NCI-H2107 (cell line): ENCODE measurements at regions not wholly inside any gene's neighbourhood (a gene's known extent, or its start where the extent isn't known, plus 50 kb on each side); places are given as distances from the start of the nearest gene placed in this dataset.

ENCODE experiments used
- DNase-seq: peaks from one replicate; lab custom pipeline; 2025; lab: John Stamatoyannopoulos, UW

DNA sequence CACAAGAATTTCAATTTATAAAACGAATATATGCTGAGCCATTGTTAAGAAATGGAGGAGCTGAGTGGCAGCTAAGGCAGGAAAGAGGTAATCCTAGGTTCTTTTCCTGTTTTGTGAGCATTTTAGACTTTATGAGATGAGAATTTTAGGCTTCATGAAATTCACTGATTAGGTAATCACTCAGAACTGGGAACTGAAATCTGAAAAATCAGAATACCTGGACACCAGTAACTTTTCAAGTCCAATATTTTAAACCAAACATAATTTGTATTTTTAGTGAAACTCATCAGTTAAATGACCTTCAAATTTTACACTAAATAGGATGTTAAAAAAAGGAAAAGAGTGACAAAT, 389.9 kb downstream of the HTR1B start:
- no peak for DNase-seq

DNA sequence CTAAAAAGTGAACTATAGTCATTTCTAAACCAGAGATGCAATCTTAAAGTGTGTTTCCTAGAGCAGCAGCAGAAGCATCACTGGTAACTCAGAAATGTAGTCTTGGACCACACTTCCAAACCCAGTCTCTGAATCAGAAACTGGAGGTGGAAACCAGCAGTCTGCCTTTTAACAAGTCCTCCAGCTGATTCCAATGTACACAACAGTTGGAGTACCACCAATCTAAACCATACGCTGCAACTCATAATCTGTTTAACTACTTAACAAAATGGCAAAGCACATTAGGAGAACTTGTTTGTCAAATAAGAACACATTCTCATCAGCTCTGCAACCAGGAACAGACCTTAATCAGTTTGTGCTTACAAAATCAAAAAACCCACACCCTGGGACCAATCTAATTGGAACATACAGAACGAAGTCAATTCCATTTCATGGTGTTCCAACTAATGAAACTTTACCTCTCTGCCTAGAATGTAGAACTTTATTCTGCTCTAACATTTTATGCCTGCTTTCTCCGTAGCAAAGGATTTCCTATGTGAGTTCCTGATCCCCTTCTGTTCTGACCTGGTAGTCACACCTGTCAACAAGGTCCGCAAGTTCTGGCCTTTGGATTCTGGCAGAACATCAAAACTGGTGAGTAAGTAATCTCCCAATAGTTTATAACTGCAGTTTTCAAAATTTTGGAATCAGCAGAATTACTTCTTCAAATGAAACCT, 390.4 kb downstream of the HTR1B start:
- no peak for DNase-seq

DNA sequence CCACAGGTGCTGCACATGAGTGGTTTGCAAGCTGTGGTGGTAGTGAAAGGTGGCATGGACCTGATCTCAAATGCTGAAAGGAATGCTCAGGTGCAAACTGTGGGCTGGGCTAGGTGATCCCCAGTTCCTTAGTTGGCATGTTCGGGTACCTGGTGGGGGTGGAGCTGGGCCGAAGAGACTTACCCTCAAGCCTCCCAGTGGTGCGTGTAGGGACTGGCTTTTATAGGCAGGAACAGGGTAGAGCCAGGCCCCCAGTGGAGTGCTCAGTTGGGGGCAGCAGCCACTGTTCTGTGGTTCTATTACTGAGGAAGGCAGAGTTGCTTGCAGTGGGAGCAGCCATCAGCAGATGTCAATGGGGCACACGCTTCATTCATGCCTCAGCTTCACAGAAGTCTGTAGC, 399.8 kb downstream of the HTR1B start:
- DNase-seq = no peak

DNA sequence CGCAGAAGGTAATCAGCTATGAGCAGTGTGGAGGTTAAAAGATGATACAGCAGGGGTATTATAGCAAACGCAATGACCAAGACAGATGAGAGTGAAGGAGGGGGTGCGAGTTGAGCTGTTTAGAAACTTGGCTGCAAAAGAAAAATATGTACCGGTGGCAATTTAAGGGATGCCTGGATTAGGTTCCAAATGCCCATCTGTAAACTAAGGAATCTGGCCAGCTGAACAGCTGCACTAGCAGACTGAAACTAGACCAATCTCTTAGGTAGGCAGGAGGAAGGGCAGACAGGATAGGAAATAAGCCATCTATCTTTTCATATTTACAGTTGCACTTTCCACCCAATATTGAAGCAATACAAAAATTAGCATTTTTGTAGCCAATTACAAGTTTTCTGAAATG, 407.6 kb downstream of the HTR1B start:
- no peak for DNase-seq

DNA sequence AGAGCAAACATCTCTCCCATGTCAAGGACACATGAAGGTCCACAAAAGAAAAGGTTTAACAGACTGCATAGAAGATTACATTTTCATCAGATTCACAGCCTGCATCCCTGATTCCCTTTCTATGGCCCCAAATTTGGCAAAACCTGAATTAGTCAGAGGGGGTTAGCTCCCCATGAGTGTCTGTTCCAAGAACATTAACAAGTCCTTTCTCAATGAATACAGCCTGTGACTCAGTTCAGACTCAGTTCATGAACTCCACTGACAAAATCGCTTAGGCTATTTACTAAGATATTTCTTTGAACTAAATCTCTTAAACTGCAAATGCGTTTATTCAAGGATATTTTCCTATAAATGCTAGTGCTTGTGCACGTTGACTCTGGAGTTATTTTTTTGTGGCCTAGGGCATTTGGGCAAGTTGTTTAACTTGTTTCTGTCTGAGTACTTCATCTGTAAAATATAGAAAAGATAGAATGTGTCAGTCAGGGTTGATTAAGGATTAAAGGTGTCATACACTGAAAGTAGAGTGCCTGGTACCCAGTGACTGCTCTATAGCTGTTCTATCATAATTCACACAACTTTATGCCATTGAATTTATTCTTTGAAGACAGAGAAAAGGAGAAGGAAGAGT, 422.6 kb downstream of the HTR1B start:
- DNase-seq = no peak

DNA sequence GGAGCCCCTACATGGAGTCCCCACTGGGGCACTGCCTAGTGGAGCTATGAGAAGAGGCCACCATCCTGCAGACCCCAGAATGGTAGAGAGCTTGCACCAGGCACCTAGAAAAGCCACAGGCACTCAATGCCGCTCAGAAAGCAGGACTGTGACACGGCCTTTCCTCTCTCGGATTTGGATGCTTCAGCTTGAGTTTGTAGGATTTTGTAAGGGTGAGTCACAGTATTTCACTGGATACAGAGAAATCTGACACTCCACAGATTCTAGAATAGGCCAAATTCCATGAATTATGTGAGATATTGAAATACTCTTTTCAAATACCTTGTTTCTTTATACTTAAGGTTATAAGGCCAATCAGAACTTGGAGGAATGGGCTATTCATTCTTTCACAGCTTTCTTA, 424.5 kb downstream of the HTR1B start:
- no peak for DNase-seq

DNA sequence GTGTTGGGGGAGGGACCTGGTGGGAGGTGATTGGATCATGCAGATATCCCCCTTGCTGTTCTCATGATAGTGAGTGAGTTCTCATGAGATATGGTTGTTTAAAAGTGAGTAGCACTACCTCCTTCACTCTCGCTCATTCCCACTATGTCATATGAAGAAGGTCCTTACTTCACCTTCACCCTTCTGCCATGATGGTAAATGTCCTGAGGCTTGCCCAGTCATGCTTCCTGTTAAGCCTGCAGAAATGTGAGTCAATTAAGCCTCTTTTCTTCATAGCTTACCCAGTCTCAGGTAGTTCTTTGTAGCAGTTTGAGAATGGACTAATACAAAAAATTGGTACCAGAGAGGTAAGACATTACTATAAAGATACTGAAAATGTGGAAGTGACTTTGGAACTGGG, 425.9 kb downstream of the HTR1B start:
- DNase-seq = no peak

DNA sequence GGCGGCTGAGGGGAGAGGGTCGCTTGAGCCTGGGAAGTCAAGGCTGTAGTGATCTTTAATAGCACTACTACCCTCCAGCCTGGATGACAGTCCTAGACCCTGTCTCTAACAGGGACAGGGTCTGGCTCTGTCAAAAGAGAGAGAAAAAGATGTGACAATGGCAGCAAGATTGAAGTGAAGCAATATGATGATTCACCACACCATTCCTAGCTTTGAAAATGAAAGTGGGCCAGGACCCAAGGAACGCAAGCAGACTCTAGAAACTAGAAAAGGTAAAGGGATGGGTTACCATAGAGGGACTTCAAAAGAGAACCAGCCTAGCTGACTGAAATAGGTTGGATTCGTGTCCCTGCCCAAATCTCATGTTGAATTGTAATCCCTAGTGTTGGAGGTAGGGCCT, 426.9 kb downstream of the HTR1B start:
- no peak for DNase-seq

DNA sequence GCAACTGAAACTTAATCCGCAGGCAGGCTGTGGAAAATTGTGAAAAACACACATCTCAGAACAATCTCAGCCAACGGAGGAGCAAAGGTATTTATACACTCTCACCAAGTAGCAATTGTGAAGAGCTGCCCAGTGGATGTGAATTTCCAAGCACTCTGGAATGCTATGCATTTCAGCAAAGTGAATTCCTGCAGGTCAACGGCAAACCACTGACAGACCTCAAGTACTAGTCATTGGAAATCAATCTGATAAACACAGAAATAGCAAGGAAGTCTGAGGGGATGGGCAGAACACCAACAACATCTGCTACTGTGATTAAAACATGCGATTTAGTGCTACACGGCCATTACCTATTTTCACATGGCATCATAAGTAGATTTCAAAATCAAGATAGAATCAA, 429.1 kb downstream of the HTR1B start:
- DNase-seq = no peak

DNA sequence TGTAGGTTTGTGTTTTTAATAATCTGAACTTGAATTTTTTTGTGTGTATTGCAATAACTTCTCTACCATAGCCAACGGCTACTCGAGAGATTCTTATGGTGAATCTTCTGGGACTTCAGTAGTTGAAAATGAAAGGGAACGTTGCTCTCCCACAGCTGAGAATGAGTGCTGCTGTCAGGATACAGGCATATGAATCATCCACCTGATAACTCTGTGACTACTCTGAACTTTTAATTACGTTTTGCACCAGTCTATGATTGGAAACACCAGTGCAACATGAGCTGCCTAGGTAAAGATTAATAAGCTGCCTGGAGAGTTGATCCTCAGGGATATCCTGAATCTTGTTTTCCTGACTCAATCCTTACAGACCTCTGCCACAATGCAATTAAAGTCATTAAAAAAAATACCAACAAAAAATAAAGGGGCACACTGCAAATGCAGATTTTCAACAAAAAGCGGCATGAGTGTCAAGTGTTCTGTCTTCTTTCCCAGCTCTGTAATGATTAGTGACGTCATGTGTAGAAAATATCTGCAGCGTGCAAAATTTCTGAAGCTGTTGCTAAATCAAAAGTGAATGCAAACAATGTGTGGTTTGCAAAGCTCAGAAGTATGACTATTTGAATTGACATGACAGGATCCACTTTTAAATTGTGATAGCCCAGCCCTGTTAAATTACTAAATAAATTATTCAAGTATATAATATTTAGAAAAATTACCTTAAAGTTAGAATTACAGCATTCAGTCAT, 432.2 kb downstream of the HTR1B start:
- DNase-seq = no peak

DNA sequence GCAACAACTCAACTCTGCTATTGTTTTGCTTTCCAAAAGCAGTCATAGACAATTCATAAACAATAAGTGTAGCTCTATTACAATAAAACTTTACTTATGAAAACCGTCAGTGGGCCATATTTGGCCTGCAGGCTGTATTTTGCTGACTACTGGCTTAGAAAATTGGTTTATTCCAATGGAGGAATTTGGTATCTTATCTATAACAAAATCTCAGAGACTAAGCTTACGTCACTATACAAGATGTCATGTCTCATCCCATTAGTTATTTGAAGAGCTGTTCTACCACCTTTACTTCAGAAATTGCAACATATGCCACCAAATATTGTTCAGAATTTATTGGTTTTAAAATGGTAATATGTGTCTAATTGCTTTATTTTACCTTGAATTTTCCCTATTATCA, 436.9 kb downstream of the HTR1B start:
- no peak for DNase-seq

DNA sequence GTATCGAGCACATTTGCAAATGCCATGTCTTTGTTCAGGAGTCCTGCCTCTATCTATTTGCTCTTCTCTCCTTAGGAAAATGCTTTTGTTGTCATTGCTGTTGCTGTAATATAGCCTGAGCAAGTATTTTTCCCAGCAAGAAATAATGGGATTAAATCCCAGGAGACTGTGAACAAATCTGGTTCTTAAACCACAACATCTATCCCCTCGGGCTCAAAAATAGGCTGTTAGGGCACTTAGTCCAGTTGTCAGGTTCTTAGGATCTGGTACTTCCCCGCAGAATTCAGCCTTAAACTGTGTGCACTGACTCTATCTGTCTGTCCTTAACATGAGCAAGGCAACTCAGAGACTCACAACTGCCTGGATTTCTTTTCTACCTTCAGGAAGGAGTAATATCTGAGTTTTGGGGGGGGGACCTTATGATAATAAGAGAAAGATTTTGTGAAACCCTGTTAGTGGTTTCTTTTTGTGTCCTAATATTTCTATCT, 437.5 kb downstream of the HTR1B start:
- no peak for DNase-seq

DNA sequence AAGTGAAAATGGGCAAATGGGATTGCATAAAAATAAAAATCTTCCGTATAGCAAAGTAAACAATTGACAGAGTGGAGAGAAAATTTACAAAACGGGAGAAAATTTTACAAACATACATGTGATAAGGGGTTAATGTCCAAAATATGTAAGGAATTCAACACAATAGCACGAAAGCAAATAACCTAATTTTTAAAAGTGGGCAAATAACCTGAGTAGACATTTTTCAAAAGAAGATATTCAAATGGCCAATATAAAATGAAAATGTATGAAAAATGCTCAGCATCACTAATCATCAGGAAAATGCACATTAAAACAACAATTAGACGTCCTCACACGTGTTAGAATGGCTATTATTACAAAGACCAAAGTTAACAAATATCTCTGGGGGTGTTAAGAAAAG, 441.5 kb downstream of the HTR1B start:
- DNase-seq = no peak

DNA sequence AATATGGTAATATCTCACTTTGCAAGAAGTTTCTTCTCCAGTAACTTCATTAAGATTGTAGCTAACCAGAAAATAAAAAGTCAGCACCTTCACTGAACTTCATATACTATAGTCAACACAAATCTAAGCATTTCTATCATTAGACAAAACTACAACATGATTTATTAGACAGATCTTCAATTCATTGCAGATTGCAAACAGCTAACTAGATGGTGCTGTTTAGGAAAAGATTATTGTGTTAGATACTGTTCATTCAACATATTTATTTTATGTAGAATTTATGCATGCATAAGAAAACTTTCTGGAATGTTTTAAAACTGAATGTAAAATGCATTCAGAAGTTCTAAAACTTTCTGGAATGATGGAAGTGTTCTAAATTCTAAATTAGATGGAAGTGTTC, 442.1 kb downstream of the HTR1B start:
- DNase-seq = no peak

DNA sequence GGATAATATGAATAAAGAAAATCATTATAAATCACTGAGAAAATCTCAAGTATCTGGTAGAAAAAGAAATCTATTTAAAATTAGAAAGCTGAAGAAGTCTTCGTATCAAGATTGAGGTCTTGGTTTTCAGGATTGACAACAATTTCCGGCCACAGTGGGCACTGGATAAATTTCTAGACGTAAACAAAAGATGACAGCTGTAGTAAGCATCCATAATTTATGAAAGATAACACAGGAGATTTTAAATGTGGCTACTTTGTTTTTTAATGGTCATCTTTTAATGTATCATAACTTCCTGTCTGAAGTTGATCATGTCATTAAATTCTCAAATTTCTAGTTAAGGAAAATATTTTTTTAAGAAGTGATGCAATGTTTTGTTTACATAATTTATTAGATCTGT, 444.2 kb downstream of the HTR1B start:
- no peak for DNase-seq

DNA sequence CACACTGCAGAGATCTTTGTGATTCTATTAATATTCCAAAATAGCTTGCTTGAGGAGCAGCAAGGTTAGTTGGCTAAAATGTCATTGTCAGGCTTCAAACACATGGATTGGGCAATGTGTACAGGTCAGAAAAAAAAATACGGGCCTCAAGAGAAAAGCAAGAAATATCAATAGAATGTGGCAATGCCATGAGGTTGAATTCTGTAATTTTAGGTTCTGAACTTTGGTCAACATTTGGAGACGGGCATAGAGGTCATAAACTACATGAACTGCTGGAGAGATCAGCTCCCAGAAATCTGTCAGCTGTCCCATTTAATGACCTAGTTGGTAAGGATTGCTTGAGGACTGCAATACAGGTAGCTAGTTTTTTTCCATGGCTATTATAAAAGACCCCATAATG, 445.8 kb downstream of the HTR1B start:
- DNase-seq = no peak

DNA sequence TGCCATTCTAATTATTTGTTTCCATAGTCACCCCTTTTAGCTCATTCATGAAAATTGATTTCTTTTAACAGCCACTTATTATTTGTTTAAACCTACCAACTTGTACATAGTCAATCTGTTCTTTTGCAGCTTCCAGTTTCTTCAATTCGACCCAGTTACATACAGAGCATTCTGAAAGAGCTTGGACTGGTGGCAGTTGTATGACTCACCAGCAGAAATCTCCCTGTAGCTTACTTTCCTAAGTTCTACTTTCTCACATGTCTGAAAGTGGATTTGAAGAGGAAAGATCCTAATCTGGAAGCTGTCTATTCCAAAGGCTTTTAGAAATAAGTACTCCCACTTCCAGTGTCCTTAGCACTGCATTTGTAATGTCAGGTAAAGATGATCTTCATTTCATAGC, 447.9 kb downstream of the HTR1B start:
- no peak for DNase-seq

DNA sequence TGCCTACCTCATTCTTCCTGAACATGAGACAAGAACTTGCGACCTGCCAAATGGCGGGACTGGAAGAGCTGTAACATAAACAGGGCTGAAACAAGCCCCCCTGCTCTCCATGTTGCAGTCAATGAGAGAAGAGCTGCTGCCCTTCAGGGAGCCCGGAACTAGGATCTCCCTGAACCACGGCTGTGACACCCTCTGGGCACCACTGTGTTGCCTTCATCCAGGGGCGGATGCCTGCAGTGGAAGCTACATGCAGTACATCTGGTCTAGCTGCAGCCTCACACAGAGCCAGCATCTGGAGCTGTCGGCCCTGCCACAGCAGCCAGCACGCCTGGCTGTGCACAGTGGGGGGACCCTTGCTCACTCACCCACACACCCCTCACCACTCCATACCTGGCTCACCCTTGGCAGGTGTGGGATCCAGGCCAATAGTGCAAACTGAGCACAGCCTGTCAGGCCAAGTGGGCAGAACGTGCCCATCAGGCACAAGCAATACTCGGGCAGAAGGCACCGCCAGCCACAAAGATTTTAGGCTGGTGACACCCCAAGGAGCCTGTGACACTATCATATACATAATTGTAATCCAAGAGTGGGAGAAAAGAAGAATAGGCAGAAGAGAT, 451.3 kb downstream of the HTR1B start:
- no peak for DNase-seq

DNA sequence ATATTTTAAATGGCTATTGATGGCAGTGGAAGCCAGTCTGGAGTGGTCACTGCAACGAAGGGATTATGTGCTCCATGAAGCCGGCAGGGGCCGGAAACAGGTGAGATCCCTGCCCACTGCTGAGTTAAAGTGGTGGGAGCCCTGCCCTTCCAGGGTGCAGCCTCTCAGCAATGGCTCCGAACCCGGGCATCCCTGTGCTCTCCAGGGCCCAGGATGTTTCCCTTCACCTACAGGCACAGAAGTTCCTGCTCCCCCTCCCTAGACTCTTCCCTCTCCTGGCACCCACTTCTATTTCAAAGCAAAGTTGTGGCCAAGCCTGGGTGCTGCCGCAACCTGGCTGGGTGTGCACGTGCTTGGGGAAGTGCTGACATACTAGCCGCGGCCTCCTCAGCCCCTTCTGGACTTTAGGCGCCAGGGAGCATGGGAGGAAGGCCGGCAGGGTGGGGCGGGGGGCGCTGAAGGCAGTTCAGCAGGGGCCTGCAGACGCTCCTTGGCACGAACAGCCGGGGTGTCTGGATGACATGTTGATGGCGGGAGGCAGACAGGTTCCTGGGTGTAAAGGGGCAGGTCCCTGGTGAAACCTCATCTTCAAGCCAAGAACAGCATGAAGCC, 452.3 kb downstream of the HTR1B start:
- DNase-seq = no peak

DNA sequence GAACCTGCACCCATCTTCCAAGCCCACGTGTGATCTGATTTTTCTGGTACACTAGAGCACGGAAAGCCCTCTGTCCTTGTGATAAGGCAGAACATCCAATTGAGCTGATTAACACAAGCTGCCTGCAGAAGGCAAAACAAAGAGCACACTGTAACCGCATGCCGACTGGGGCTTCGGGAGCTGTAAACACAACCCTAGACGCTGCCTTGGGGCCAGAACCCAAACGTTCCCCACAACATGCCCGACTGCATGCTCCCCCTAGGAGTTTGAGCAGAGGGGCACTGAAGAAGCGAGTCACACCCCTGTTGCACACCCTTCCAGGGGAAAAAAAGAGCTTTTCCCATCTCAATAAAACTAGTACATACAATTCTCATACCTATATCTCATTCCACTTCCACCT, 470.7 kb downstream of the HTR1B start:
- DNase-seq = no peak

DNA sequence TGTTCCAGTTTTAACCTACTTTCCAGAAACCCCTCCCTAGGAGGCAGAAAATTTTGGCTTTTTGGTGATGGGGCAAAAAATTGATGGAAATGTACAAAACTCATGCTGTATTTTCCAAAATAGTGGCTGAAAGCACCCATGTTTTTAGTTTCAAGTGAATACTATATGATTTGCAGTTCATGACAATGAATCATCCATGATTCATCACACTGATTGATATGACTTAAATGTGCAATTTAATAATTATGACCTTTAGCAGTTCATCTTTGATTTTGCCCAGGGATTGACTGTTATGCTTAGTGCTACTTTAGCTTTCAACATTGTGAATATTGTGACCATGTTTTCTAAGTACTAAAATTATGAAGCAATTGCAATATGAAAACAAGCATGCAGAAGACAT, 478.7 kb downstream of the HTR1B start:
- no peak for DNase-seq

DNA sequence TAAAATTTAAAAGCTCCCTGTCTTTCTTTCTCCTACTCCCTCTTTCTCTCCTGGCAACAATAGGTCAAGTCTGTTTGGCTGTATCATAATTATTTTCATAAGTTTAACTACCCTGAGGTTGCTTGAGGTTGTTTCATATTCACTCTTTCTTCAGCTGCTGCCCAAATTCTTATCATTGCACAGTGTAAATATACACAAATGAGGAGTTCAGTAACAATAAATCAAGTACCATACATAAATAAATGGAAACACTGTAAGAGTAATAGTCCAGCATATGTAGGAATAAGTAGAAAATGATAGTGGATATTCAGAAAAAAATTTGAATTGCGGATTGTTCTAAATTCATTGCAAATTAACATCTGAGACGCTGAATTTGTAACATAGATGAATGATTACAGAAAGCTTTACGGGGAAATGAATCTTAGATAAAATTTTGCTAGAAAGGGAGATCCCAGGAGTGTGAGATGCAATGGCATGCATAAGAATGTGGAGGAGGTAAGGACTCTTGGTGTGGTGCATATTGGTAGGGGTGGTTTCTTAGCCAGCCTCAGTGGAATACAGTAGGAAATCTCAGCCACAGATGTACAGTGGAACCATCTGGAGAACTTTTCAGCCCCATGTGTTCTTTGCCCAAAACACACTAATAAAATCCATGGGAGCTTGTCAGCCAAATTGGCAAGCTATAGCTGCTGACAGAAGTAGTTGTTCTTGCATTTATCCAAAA, 480.7 kb downstream of the HTR1B start:
- no peak for DNase-seq
